IMR-90 (cell line): ENCODE measurements at regions not wholly inside any gene's neighbourhood (a gene's known extent, or its start where the extent isn't known, plus 50 kb on each side); places are given as distances from the start of the nearest gene placed in this dataset.

Source experiments
- ATAC-seq: fragments of 200-7000 bp; cut with Tn5 transposase; 2 replicates; pipeline ENCODE4 v1.9.1; 2020; ENCODE audit warnings: low read depth, mild to moderate bottlenecking, moderate library complexity
- BruUV-seq: library from RNA; stranded (reverse); fragments of 400-500 nt; replicated peaks from 2 replicates; lab custom pipeline; 2021; lab: Mats Ljungman, UMichigan
- CTCF ChIA-PET: fragments of 300-600 bp; formaldehyde crosslinking; extraction: SDS; loops from one replicate; lab custom pipeline; 2021; ENCODE audit warnings: antibody characterized with exemption; lab: Yijun Ruan, JAX
- POLR2A ChIA-PET: fragments of 300-600 bp; sonication (Branson Sonifier 250); formaldehyde crosslinking; loops from one replicate; lab custom pipeline; 2022; ENCODE audit warnings: antibody characterized with exemption; ENCODE audit not compliant: unreplicated experiment; lab: Charles Lee
- DNase-seq: peaks from one replicate; pipeline ENCODE4 v3.0.0; 2013
- H2AFZ ChIP-seq: replicated peaks from 2 replicates; pipeline ENCODE3; 2013; ENCODE audit warnings: low read length, mild to moderate bottlenecking; ENCODE audit not compliant: poor library complexity
- H2AK5ac ChIP-seq: 2 replicates; pipeline ENCODE4 v1.6.1; 2013; ENCODE audit warnings: low read depth, low read length, inconsistent platforms
- H2AK9ac ChIP-seq: replicated peaks from 2 replicates; pipeline ENCODE3; 2013; ENCODE audit warnings: mild to moderate bottlenecking, low read depth, low read length, moderate library complexity; ENCODE audit not compliant: poor library complexity
- H2BK120ac ChIP-seq: 2 replicates; pipeline ENCODE4 v1.6.1; 2013; ENCODE audit warnings: low read depth, low read length, inconsistent platforms
- H2BK15ac ChIP-seq: 3 replicates; pipeline ENCODE4 v1.6.1; 2013; ENCODE audit warnings: low read depth, low read length, inconsistent platforms
- H2BK20ac ChIP-seq: 2 replicates; pipeline ENCODE4 v1.6.1; 2013; ENCODE audit warnings: low read depth, mild to moderate bottlenecking, inconsistent platforms, low read length, moderate library complexity
- H2BK5ac ChIP-seq: 2 replicates; pipeline ENCODE4 v1.6.1; 2013; ENCODE audit warnings: mild to moderate bottlenecking, low read depth, low read length, inconsistent platforms; ENCODE audit not compliant: poor library complexity, severe bottlenecking
- H3K14ac ChIP-seq: replicated peaks from 2 replicates; pipeline ENCODE4 v1.6.1; 2013; ENCODE audit warnings: low read depth, low read length, inconsistent platforms
- H3K18ac ChIP-seq: 2 replicates; pipeline ENCODE4 v1.6.1; 2013; ENCODE audit warnings: low read depth, low read length, control low read depth
- H3K23ac ChIP-seq: 2 replicates; pipeline ENCODE4 v1.6.1; 2013; ENCODE audit warnings: low read depth, low read length, inconsistent platforms
- H3K27ac ChIP-seq: 2 replicates; pipeline ENCODE4 v1.5.1; 2013; ENCODE audit warnings: mild to moderate bottlenecking, control low read depth, low read length; ENCODE audit not compliant: insufficient read depth
- H3K27me3 ChIP-seq: 2 replicates; pipeline ENCODE4 v1.6.1; 2013; ENCODE audit warnings: low read length; ENCODE audit not compliant: control insufficient read depth, insufficient read depth
- H3K36me3 ChIP-seq: 2 replicates; pipeline ENCODE4 v1.6.1; 2013; ENCODE audit warnings: low read length, mixed read lengths; ENCODE audit not compliant: control insufficient read depth, insufficient read depth
- H3K4ac ChIP-seq: 2 replicates; pipeline ENCODE4 v1.6.1; 2013; ENCODE audit warnings: low read depth, low read length, inconsistent platforms
- H3K4me1 ChIP-seq: 2 replicates; pipeline ENCODE4 v1.6.1; 2013; ENCODE audit warnings: low read length, mixed read lengths; ENCODE audit not compliant: control insufficient read depth, insufficient read depth
- H3K4me2 ChIP-seq: 2 replicates; pipeline ENCODE4 v1.6.1; 2013; ENCODE audit warnings: low read depth, mild to moderate bottlenecking, control low read depth, low read length, moderate library complexity
- H3K4me3 ChIP-seq: 2 replicates; pipeline ENCODE4 v1.5.1; 2013; ENCODE audit warnings: low read depth, mild to moderate bottlenecking, control low read depth, low read length, moderate library complexity; ENCODE audit not compliant: insufficient read depth
- H3K56ac ChIP-seq: 2 replicates; pipeline ENCODE4 v1.6.1; 2013; ENCODE audit warnings: low read length, inconsistent platforms; ENCODE audit not compliant: insufficient read depth; ENCODE audit errors: extremely low read depth
- H3K79me1 ChIP-seq, 2 experiments: 2 replicates each; pipeline ENCODE4 v1.6.1; 2013; ENCODE audit warnings: low read length in 2 of 2, inconsistent platforms in 1 of 2, low read depth in 1 of 2
- H3K9ac ChIP-seq: 2 replicates; pipeline ENCODE4 v1.6.1; 2013; ENCODE audit warnings: low read depth, low read length, control low read depth
- H3K9me1 ChIP-seq: 2 replicates; pipeline ENCODE4 v1.6.1; 2013; ENCODE audit warnings: low read length, inconsistent platforms; ENCODE audit not compliant: insufficient read depth
- H3K9me3 ChIP-seq: 2 replicates; pipeline ENCODE4 v1.6.1; 2013; ENCODE audit warnings: low read length; ENCODE audit not compliant: control insufficient read depth, insufficient read depth
- H4K20me1 ChIP-seq: 2 replicates; pipeline ENCODE4 v1.6.1; 2013; ENCODE audit warnings: low read length, inconsistent platforms; ENCODE audit not compliant: insufficient read depth
- H4K5ac ChIP-seq: 2 replicates; pipeline ENCODE4 v1.6.1; 2013; ENCODE audit warnings: mild to moderate bottlenecking, low read depth, low read length, control low read depth
- H4K8ac ChIP-seq, 2 experiments: 2 replicates each; pipeline ENCODE4 v1.6.1; 2013; ENCODE audit warnings: low read depth in 2 of 2, low read length in 2 of 2, control low read depth in 1 of 2, inconsistent platforms in 1 of 2
- H4K91ac ChIP-seq: 2 replicates; pipeline ENCODE4 v1.6.1; 2013; ENCODE audit warnings: low read depth, low read length, inconsistent platforms; ENCODE audit not compliant: insufficient read depth
- BHLHE40 ChIP-seq: fragments of 150-350 bp; IDR thresholded peaks from 2 replicates; pipeline ENCODE4 v1.6.1; 2016; ENCODE audit warnings: mild to moderate bottlenecking, low read depth, low read length
- CHD1 ChIP-seq: IDR thresholded peaks from 2 replicates; pipeline ENCODE4 v1.6.1; 2012; ENCODE audit warnings: low read depth, low read length, improper control_type of control experiment
- MAFK ChIP-seq: IDR thresholded peaks from 2 replicates; pipeline ENCODE4 v1.6.1; 2012; ENCODE audit warnings: low read depth, low read length, improper control_type of control experiment
- MAZ ChIP-seq: IDR thresholded peaks from 2 replicates; pipeline ENCODE4 v1.6.1; 2012; ENCODE audit warnings: low read depth, mild to moderate bottlenecking, low read length, improper control_type of control experiment, moderate library complexity, borderline replicate concordance
- SMC3 ChIP-seq: fragments of 150-350 bp; IDR thresholded peaks from 2 replicates; pipeline ENCODE4 v1.6.1; 2016; ENCODE audit warnings: low read depth, mild to moderate bottlenecking, antibody characterized with exemption, low read length, moderate library complexity
- WGBS, 2 experiments: methylation state at CpG; one replicate each; pipeline versions ENCODE4 v1.1.5 to v1.1.7; 2013; ENCODE audit warnings: missing lambda C conversion rate in 2 of 2; ENCODE audit not compliant: insufficient read length in 1 of 2; ENCODE audit errors: extremely low coverage in 2 of 2; 5-methylcytosine and 5-hydroxymethylcytosine counted together
- dilution Hi-C: fragments of 300-500 bp; cut with HindIII; formaldehyde crosslinking; loops from one replicate; pipeline ENCODE4 v1.14.3; 2018; ENCODE audit warnings: low sequenced_read_pairs; ENCODE audit not compliant: unreplicated experiment
- in situ Hi-C: fragments of 300-500 bp; cut with MboI; formaldehyde crosslinking; loops from 3 replicates; pipeline ENCODE4 v1.14.3; 2019; ENCODE audit warnings: low sequenced_read_pairs, inconsistent platforms, mixed read lengths
- intact Hi-C: fragments of 100-400 bp; cut with micrococcal nuclease; formaldehyde crosslinking; loops from 2 replicates; pipeline ENCODE4 v1.10.0; 2022

GRCh38 chr3:177838766-177839350 is 641.6 kb upstream of the TBL1XR1 start (continued):
- no peak for TF ChIP-seq BHLHE40
- TF ChIP-seq SMC3 = no peak
- TF ChIP-seq MAZ = no peak
- no peak for TF ChIP-seq CHD1

GRCh38 chr3:177842302-177842701 is 645.0 kb upstream of the TBL1XR1 start:
- BruUV-seq = no TSS peak
- intact Hi-C loops = no loop called here
- in situ Hi-C loops = no loop called here
- CTCF ChIA-PET = interaction anchor here (0.6 kb wide), 1 partner anchor 226 kb away, joined by 3 read pairs; no protein-coding TSS in a partner anchor
- no peak overlapping the region for H2BK20ac ChIP-seq
- H4K20me1 ChIP-seq = no peaks in the 10 kb centered on the region
- no peaks in the 10 kb centered on the region for H3K79me1 ChIP-seq
- H3K36me3 ChIP-seq = no peaks in the 10 kb centered on the region
- H3K4me3 ChIP-seq = no peak overlapping the region
- H3K27me3 ChIP-seq = no peaks in the 10 kb centered on the region
- H3K9ac ChIP-seq = no peak overlapping the region
- no peak overlapping the region for H4K8ac ChIP-seq
- no peak overlapping the region for H3K56ac ChIP-seq
- dilution Hi-C loops = no loop called here
- no peak overlapping the region for H2AK9ac ChIP-seq
- ATAC-seq = no peak
- no peak overlapping the region for H2BK15ac ChIP-seq
- H3K4ac ChIP-seq = no peak overlapping the region
- H2AK5ac ChIP-seq = no peak overlapping the region
- no peak overlapping the region for H3K23ac ChIP-seq
- no peak overlapping the region for H3K18ac ChIP-seq
- no peak overlapping the region for H2BK120ac ChIP-seq
- DNase-seq = no peak
- no CpG with 5 or more reads among the region's 1 CpG for WGBS, 2 experiments
- TF ChIP-seq MAFK (peak; percentile 50), BHLHE40 (no peak)
- H2BK5ac ChIP-seq = no peak overlapping the region
- no peaks in the 10 kb centered on the region for H3K9me3 ChIP-seq
- H3K4me2 ChIP-seq = no peak overlapping the region
- no peak overlapping the region for H4K91ac ChIP-seq
- H4K5ac ChIP-seq = no peak overlapping the region
- H3K14ac ChIP-seq = no peak overlapping the region
- POLR2A ChIA-PET = no interaction called here
- H3K9me1 ChIP-seq = no peaks in the 10 kb centered on the region
- peaks cover 4% of the 10 kb centered on the region; the same call in 1 of the 2 replicates for H3K4me1 ChIP-seq
- no peak overlapping the region for H2AFZ ChIP-seq
- H3K27ac ChIP-seq = no peak overlapping the region
